ENCODE measurements at regions not wholly inside any gene's neighbourhood (a gene's known extent, or its start where the extent isn't known, plus 50 kb on each side); places are given as distances from the start of the nearest gene placed in this dataset.

GRCh38 chr2:2769481-2770431 lies 438.7 kb upstream of the MYT1L start:
- no peaks in the 10 kb centered on the region for H3K4me1 Mint-ChIP-seq
- no peak overlapping the region for H3K27ac Mint-ChIP-seq
- H3K9me3 ChIP-seq (ENCODE audit: control insufficient read depth, low read length, poor library complexity, severe bottlenecking): no peaks in the 10 kb centered on the region
- H3K27me3 Mint-ChIP-seq: peaks cover 6% of the 10 kb centered on the region
- DNase-seq (no peak), ATAC-seq (no peak)
- no peaks in the 10 kb centered on the region for H3K36me3 Mint-ChIP-seq (ENCODE audit: low read depth)
- no peak overlapping the region for H3K4me3 Mint-ChIP-seq

- H3K4me3 Mint-ChIP-seq: no peak overlapping the region
- ATAC-seq: no peak
- no peak overlapping the region for H3K27ac Mint-ChIP-seq
- H3K27me3 Mint-ChIP-seq: peaks cover 6% of the 10 kb centered on the region
- H3K9me3 ChIP-seq (ENCODE audit: control insufficient read depth, low read length, poor library complexity, severe bottlenecking): no peaks in the 10 kb centered on the region
- no peaks in the 10 kb centered on the region for H3K36me3 Mint-ChIP-seq (ENCODE audit: low read depth)
- H3K4me1 Mint-ChIP-seq: no peaks in the 10 kb centered on the region
- DNase-seq: no peak
Measured at GRCh38 chr2:2768476-2768875, 437.4 kb upstream of the MYT1L start.

- no peaks in the 10 kb centered on the region for H3K36me3 Mint-ChIP-seq (ENCODE audit: low read depth)
- DNase-seq: no peak
- H3K27ac Mint-ChIP-seq: no peak overlapping the region
- no peaks in the 10 kb centered on the region for H3K4me1 Mint-ChIP-seq
- H3K4me3 Mint-ChIP-seq: no peak overlapping the region
- ATAC-seq: no peak
- H3K27me3 Mint-ChIP-seq: peaks cover 6% of the 10 kb centered on the region
- no peaks in the 10 kb centered on the region for H3K9me3 ChIP-seq (ENCODE audit: control insufficient read depth, low read length, poor library complexity, severe bottlenecking)
Measured at GRCh38 chr2:2767837-2768236, 436.8 kb upstream of the MYT1L start.

GRCh38 chr2:2765839-2766495 lies 434.9 kb upstream of the MYT1L start:
- H3K4me1 Mint-ChIP-seq: no peaks in the 10 kb centered on the region
- no peak for ATAC-seq

GRCh38 chr2:2765176-2765800 lies 434.2 kb upstream of the MYT1L start:
- ATAC-seq: no peak
- H3K9me3 ChIP-seq (ENCODE audit: control insufficient read depth, low read length, poor library complexity, severe bottlenecking): no peaks in the 10 kb centered on the region
- no peak overlapping the region for H3K27ac Mint-ChIP-seq
- no peak for DNase-seq
- no peaks in the 10 kb centered on the region for H3K36me3 Mint-ChIP-seq (ENCODE audit: low read depth)
- no peaks in the 10 kb centered on the region for H3K27me3 Mint-ChIP-seq
- no peak overlapping the region for H3K4me3 Mint-ChIP-seq
- H3K4me1 Mint-ChIP-seq: no peaks in the 10 kb centered on the region

More at GRCh38 chr2:2765839-2766495, 434.9 kb upstream of the MYT1L start:
- Mint-ChIP-seq H3K27me3 (no peaks in the 10 kb centered on the region), H3K36me3 (ENCODE audit: low read depth) (no peaks in the 10 kb centered on the region), H3K4me3 (no peak overlapping the region), H3K27ac (no peak overlapping the region)
- no peak for DNase-seq
- H3K9me3 ChIP-seq (ENCODE audit: control insufficient read depth, low read length, poor library complexity, severe bottlenecking): no peaks in the 10 kb centered on the region

GRCh38 chr2:2764739-2765138 lies 433.7 kb upstream of the MYT1L start:
- Mint-ChIP-seq H3K4me3 (no peak overlapping the region), H3K36me3 (ENCODE audit: low read depth) (no peaks in the 10 kb centered on the region), H3K27me3 (no peaks in the 10 kb centered on the region), H3K4me1 (no peaks in the 10 kb centered on the region), H3K27ac (no peak overlapping the region)
- no peaks in the 10 kb centered on the region for H3K9me3 ChIP-seq (ENCODE audit: control insufficient read depth, low read length, poor library complexity, severe bottlenecking)
- no peak for ATAC-seq
- DNase-seq: no peak

GRCh38 chr2:2764001-2764355 lies 432.9 kb upstream of the MYT1L start:
- Mint-ChIP-seq H3K36me3 (ENCODE audit: low read depth) (no peaks in the 10 kb centered on the region), H3K4me3 (no peak overlapping the region), H3K27me3 (peaks cover under 1% of the 10 kb centered on the region), H3K4me1 (no peaks in the 10 kb centered on the region), H3K27ac (no peak overlapping the region)
- no peaks in the 10 kb centered on the region for H3K9me3 ChIP-seq (ENCODE audit: control insufficient read depth, low read length, poor library complexity, severe bottlenecking)
- no peak for ATAC-seq
- no peak for DNase-seq

- no peaks in the 10 kb centered on the region for H3K4me1 Mint-ChIP-seq
- H3K36me3 Mint-ChIP-seq (ENCODE audit: low read depth): no peaks in the 10 kb centered on the region
- no peak overlapping the region for H3K27ac Mint-ChIP-seq
- peaks cover 6% of the 10 kb centered on the region for H3K27me3 Mint-ChIP-seq
- no peaks in the 10 kb centered on the region for H3K9me3 ChIP-seq (ENCODE audit: control insufficient read depth, low read length, poor library complexity, severe bottlenecking)
- ATAC-seq (no peak), DNase-seq (no peak)
- H3K4me3 Mint-ChIP-seq: no peak overlapping the region
Measured at GRCh38 chr2:2763351-2764000, 432.4 kb upstream of the MYT1L start.

- peaks cover 8% of the 10 kb centered on the region for H3K27me3 Mint-ChIP-seq
- H3K27ac Mint-ChIP-seq: no peak overlapping the region
- no peaks in the 10 kb centered on the region for H3K4me1 Mint-ChIP-seq
- H3K36me3 Mint-ChIP-seq (ENCODE audit: low read depth): no peaks in the 10 kb centered on the region
- no peak for DNase-seq
- H3K4me3 Mint-ChIP-seq: no peak overlapping the region
- ATAC-seq: no peak
- H3K9me3 ChIP-seq (ENCODE audit: control insufficient read depth, low read length, poor library complexity, severe bottlenecking): no peaks in the 10 kb centered on the region
Measured at GRCh38 chr2:2762913-2763312, 431.8 kb upstream of the MYT1L start.

GRCh38 chr2:2762166-2762908 lies 431.3 kb upstream of the MYT1L start:
- DNase-seq (no peak), ATAC-seq (no peak)
- Mint-ChIP-seq H3K4me3 (no peak overlapping the region), H3K36me3 (ENCODE audit: low read depth) (no peaks in the 10 kb centered on the region), H3K27me3 (peaks cover 8% of the 10 kb centered on the region), H3K4me1 (no peaks in the 10 kb centered on the region), H3K27ac (no peak overlapping the region)
- H3K9me3 ChIP-seq (ENCODE audit: control insufficient read depth, low read length, poor library complexity, severe bottlenecking): no peaks in the 10 kb centered on the region

GRCh38 chr2:2758793-2759367 lies 427.8 kb upstream of the MYT1L start:
- Mint-ChIP-seq H3K27ac (no peak overlapping the region), H3K27me3 (peaks cover 8% of the 10 kb centered on the region), H3K4me1 (no peaks in the 10 kb centered on the region), H3K36me3 (ENCODE audit: low read depth) (no peaks in the 10 kb centered on the region), H3K4me3 (no peak overlapping the region)
- ATAC-seq: no peak
- no peak for DNase-seq
- no peaks in the 10 kb centered on the region for H3K9me3 ChIP-seq (ENCODE audit: control insufficient read depth, low read length, poor library complexity, severe bottlenecking)

GRCh38 chr2:2757764-2758163 lies 426.7 kb upstream of the MYT1L start:
- no peak overlapping the region for H3K4me3 Mint-ChIP-seq
- H3K27me3 Mint-ChIP-seq: peaks cover 8% of the 10 kb centered on the region
- ATAC-seq (no peak), DNase-seq (no peak)
- no peaks in the 10 kb centered on the region for H3K9me3 ChIP-seq (ENCODE audit: control insufficient read depth, low read length, poor library complexity, severe bottlenecking)
- no peak overlapping the region for H3K27ac Mint-ChIP-seq
- no peaks in the 10 kb centered on the region for H3K4me1 Mint-ChIP-seq
- no peaks in the 10 kb centered on the region for H3K36me3 Mint-ChIP-seq (ENCODE audit: low read depth)

Data from T-helper 17 cell (primary cell).